BJ (cell line): ENCODE measurements at regions not wholly inside any gene's neighbourhood (a gene's known extent, or its start where the extent isn't known, plus 50 kb on each side); places are given as distances from the start of the nearest gene placed in this dataset.
"Not testable (repeated sequence)": the region's sequence is repeated elsewhere in the genome, so short reads cannot be mapped to it uniquely, and the experiment has no call there.

Experiments used
- CTCF ChIA-PET: fragments of 350-600 bp; formaldehyde crosslinking; extraction: SDS; loops from one replicate; lab custom pipeline; 2021; ENCODE audit warnings: antibody characterized with exemption, inconsistent platforms; lab: Yijun Ruan, JAX
- POLR2A ChIA-PET: fragments of 300-600 bp; sonication (Branson Sonifier 250); formaldehyde crosslinking; extraction: SDS; loops from one replicate; lab custom pipeline; 2021; ENCODE audit warnings: antibody characterized with exemption; lab: Charles Lee
- DNase-seq: peaks from one replicate; pipeline ENCODE4 v3.0.0-alpha.2; 2011; ENCODE audit warnings: low read depth
- H3K27me3 ChIP-seq: 2 replicates; pipeline ENCODE4 v1.6.0; 2011; ENCODE audit warnings: low read length; ENCODE audit not compliant: control insufficient read depth, insufficient read depth
- H3K36me3 ChIP-seq: 2 replicates; pipeline ENCODE4 v1.5.1; 2011; ENCODE audit warnings: low read length; ENCODE audit not compliant: control insufficient read depth, insufficient read depth
- H3K4me3 ChIP-seq: 2 replicates; pipeline ENCODE4 v1.5.1; 2011; ENCODE audit warnings: low read depth, mild to moderate bottlenecking, control low read depth, low read length

DNA sequence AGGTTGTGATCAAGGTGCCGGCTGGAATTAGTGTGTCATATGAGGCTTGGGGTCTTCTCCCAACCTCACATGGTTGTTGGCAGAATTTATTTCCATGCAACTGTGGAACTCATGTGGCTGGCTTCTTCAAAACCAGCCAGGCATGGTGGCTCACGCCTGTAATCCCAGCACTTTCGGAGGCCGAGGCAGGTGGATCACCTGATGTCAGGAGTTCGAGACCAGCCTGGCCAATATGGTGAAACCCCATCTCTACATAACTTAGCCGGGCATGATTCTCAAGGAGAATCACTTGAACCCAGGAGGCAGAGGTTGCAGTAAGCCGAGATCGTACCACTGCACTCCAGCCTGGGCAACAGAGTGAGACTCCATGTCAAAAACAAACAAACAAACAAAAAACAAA is 102.3 kb upstream of the DEFB108B start:
- DNase-seq, H3K36me3 ChIP-seq, H3K4me3 ChIP-seq, CTCF ChIA-PET, POLR2A ChIA-PET, H3K27me3 ChIP-seq: not testable (repeated sequence)

DNA sequence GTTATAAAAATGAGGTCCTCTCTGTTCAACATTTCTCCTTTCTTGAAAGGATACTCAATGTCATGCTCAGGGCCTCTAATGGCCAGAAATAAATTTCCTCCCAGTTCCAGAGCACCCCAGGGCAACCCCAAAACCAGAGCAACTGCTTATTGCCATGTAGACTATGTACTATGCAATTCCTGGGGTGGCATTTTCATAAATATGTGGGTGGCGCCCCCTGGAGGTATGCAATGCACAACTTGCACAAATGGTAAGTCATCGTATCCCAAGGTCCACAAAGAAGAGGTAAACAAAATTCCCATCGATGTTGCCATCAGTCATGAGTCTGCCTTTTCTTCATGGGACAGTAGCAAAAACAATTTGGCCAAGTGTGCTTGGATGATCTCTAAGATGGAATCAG is 98.6 kb upstream of the DEFB108B start:
- H3K4me3 ChIP-seq, CTCF ChIA-PET, H3K27me3 ChIP-seq, DNase-seq, H3K36me3 ChIP-seq, POLR2A ChIA-PET: not testable (repeated sequence)

DNA sequence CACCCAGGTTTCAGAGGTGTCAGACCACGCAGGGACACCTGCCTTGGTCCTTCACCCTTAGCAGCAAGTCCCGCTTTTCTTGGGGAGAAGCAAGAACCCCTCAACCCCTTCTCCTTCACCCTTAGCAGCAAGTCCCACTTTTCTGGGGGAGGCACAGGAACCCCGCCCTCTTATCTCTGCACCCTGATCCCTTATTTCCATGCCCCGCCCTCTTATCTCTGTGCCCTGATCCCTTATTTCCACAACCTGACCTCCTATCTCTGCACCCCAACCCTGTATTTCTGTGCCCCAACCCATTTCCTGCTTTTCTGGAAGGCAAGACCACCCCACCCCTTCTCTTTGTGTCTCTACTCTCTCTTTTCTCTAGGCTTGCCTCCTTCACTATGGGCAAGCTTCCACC is 94.7 kb upstream of the DEFB108B start:
- H3K4me3 ChIP-seq, CTCF ChIA-PET, H3K36me3 ChIP-seq, DNase-seq, POLR2A ChIA-PET, H3K27me3 ChIP-seq: not testable (repeated sequence)

DNA sequence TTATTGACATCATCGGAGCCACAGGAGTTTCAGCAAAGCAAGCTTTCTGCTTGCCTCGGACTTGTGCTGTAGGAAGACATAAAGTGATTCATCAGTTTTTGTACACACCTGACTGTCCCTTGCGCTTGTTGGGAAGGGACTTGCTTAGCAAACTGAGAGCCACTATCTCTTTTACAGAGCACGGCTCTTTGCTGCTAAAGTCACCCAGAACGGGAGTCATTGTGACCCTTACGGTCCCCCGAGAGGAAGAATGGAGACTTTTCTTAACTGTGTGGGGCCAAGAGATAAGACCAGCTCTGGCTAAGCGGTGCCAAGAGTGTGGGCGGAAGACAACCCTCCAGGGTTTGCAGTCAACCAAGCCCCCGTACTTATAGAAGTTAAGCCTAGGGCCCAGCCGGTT is 89.6 kb upstream of the DEFB108B start:
- DNase-seq, H3K4me3 ChIP-seq, CTCF ChIA-PET, H3K36me3 ChIP-seq, POLR2A ChIA-PET, H3K27me3 ChIP-seq: not testable (repeated sequence)

DNA sequence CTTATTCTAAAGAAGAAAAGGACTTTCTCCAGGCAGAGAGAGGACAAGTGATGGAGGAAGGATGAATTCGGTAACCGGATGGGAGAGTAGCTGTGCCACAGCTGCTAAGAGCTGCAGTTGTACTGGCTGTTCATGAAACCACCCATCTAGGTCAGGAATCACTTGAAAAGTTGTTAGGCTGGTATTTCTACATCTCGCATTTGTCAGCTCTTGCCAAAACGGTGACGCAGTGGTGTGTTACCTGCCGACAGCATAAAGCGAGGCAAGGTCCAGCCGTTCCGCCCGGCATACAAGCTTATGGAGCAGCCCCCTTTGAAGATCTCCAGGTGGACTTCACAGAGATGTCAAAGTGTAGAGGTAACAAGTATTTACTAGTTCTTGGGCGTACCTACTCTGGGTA is 87.3 kb upstream of the DEFB108B start:
- H3K36me3 ChIP-seq, POLR2A ChIA-PET, CTCF ChIA-PET, H3K27me3 ChIP-seq, DNase-seq, H3K4me3 ChIP-seq: not testable (repeated sequence)

DNA sequence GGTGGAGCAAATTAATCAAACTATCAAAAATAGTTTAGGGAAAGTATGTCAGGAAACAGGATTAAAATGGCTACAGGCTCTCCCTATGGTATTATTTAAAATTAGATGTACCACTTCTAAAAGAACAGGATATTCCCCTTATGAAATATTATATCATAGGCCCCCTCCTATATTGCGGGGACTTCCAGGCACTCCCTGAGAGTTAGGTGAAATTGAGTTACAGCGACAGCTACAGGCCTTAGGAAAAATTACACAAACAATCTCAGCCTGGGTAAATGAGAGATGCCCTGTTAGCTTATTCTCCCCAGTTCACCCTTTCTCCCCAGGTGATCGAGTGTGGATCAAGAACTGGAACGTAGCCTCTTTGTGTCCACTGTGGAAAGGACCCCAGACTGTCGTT is 86.7 kb upstream of the DEFB108B start:
- H3K27me3 ChIP-seq, POLR2A ChIA-PET, H3K36me3 ChIP-seq, H3K4me3 ChIP-seq, CTCF ChIA-PET, DNase-seq: not testable (repeated sequence)

DNA sequence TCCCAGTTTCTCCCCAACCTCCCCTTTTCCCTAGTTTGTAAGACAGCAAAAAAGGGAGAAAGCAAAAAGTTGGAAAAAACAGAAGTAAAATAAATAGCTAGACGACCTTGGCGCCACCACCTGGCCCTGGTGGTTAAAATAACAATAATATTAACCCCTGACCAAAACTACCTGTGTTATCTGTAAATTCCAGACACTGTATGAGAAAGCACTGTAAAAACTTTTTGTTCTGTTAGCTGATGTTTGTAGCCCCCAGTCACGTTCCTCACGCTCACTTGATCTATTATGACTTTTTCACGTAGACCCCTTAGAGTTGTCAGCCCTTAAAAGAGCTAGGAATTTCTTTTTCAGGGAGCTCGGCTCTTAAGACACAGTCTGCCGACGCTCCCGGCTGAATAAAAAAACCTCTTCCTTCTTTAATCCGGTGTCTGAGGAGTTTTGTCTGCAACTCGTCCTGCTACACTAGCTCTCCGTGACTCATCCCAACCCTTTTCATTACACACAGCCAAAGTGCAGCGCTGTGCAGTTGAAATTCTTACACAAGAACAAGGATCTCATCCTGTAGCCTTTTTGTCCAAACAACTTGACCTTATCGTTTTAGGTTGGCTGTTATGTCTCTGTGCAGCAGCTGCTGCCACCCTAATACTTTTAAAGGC is 83.9 kb upstream of the DEFB108B start:
- H3K36me3 ChIP-seq, POLR2A ChIA-PET, H3K4me3 ChIP-seq, H3K27me3 ChIP-seq, CTCF ChIA-PET, DNase-seq: not testable (repeated sequence)

DNA sequence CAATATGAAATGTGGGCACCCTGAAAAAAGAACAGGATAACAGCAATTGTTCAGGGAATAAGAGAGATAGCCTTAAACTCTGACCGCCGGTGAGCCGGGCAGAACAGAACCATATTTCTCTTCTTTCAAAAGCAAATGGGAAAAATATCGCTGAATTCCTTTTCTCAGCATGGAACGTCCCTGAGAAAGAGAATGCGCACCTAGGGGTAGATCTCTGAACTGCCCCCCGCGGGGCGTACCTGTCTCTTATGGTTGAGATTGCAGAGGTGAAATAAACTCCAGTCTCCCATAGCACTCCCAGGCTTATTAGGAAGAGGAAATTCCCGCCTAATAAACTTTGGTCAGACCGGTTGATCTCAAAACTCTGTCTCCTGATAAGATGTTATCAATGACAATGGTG is 82.1 kb upstream of the DEFB108B start:
- POLR2A ChIA-PET, DNase-seq, H3K4me3 ChIP-seq, H3K36me3 ChIP-seq, H3K27me3 ChIP-seq, CTCF ChIA-PET: not testable (repeated sequence)

DNA sequence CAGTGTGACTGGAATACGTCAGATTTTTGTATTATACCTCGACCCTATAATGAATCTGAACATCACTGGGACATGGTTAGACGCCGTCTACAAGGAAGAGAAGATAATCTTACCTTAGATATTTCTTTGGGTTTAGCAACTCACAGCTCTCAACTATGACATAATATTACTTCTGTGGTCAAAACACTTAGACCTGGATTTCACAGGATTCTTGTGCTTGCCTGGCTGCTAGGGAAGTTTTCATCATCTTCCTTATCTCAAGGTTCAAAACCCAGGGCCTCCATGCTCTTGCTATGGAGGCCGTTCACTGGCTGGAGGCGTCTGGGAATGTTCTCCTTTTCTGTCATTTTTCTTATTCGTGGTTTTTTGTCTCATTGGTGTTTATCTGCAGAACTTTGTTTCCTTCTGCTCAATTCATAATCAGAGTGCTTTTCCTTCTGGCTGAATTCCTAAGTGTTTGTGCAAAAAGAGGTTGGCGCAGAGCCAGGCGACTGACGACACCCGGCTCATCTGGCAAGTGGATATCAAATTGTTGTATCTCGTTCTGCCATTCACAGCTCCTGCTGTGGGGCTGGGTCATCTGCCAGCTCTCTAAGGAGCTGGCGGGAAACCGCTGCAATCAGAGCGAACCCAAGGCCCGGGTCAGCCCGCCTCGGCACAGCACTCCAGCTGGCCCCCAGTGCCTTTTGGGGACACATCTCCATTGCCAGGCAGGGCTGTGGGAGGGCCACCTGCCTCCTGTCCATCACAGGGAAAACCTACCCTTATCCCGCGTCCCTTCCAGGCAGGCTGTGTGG is 68.1 kb upstream of the DEFB108B start:
- H3K27me3 ChIP-seq, H3K36me3 ChIP-seq, CTCF ChIA-PET, DNase-seq, H3K4me3 ChIP-seq, POLR2A ChIA-PET: not testable (repeated sequence)

DNA sequence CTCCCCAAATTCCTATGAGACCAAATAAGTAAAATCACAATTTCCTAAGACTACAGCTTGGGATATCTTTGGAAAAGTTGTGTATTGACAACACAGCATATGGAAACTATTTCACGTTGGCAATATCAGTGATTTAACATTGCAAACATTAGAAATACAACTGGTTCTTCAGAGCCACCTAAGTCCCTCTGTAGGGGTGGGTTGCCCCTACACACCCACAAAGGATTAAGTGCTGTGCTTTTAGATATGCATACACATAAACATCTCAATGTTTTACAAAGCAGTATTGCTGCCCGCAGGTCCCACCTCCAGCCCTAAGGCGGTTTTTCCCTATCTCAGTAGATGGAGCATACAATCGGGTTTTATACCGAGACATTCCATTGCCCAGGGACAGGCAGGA is 66.0 kb upstream of the DEFB108B start:
- H3K4me3 ChIP-seq, CTCF ChIA-PET, DNase-seq, POLR2A ChIA-PET, H3K27me3 ChIP-seq, H3K36me3 ChIP-seq: not testable (repeated sequence)

DNA sequence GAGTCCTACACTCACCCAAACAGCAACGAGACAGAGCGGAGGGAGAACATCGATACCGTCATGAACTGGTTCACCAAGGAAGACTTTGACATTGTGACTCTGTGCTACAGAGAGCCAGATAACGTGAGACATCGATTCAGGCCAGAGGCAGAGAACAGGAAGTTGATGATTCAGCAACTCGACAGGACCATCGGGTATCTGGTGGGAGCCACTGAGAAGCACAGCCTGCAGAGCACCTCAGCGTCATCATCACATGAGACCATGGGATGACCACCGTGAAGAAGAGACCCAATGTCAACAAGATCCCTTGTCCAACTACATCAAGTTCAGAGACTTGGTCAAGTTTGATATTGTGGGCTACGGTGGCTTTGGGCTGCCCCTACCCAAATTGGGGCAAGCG is 60.8 kb upstream of the DEFB108B start:
- POLR2A ChIA-PET, H3K4me3 ChIP-seq, DNase-seq, CTCF ChIA-PET, H3K27me3 ChIP-seq, H3K36me3 ChIP-seq: not testable (repeated sequence)
